Sigmoid colon (tissue), 4 donors: ENCODE measurements at regions not wholly inside any gene's neighbourhood (a gene's known extent, or its start where the extent isn't known, plus 50 kb on each side); places are given as distances from the start of the nearest gene placed in this dataset.

Experiments used
- CTCF ChIP-seq, 4 experiments: fragments of 450-650 bp in 3 of 4; fragments of 200-600 bp in 1 of 4; IDR thresholded peaks; one replicate each; pipeline ENCODE4 v1.5.1; 2016 to 2019; ENCODE audit warnings: antibody characterized with exemption in 4 of 4, mild to moderate bottlenecking in 3 of 4, moderate library complexity in 2 of 4
- EP300 ChIP-seq, 4 donors: sonication (generic); formaldehyde crosslinking; IDR thresholded peaks; one replicate each; pipeline ENCODE4 v1.6.1; 2017; ENCODE audit warnings: antibody characterized with exemption in 4 of 4
- POLR2A ChIP-seq, 2 donors: fragments of 450-650 bp; IDR thresholded peaks; one replicate each; pipeline ENCODE4 v1.6.1; 2016; ENCODE audit warnings: antibody characterized with exemption in 2 of 2, mild to moderate bottlenecking in 2 of 2, moderate library complexity in 2 of 2
- POLR2AphosphoS5 ChIP-seq, 4 donors: sonication (generic); formaldehyde crosslinking; IDR thresholded peaks; one replicate each; pipeline ENCODE4 v1.6.1; 2017; ENCODE audit warnings: antibody characterized with exemption in 4 of 4

- no peak for TF ChIP-seq POLR2AphosphoS5 (IDR thresholded peaks at IDR 0.05)
- no peak for TF ChIP-seq CTCF (IDR thresholded peaks at IDR 0.05)
- TF ChIP-seq POLR2A (IDR thresholded peaks at IDR 0.05), result no peak
- no peak for TF ChIP-seq EP300 (IDR thresholded peaks at IDR 0.05)
These were observed 1003.1 kb upstream of the GBE1 start for GRCh38 chr3:82764521-82764920.
